GM21447 (cell line): ENCODE measurements at regions not wholly inside any gene's neighbourhood (a gene's known extent, or its start where the extent isn't known, plus 50 kb on each side); places are given as distances from the start of the nearest gene placed in this dataset.
"Not testable (repeated sequence)": the region's sequence is repeated elsewhere in the genome, so short reads cannot be mapped to it uniquely, and the experiment has no call there.

ENCODE experiments used
- ATAC-seq: cut with Tn5 transposase; IDR thresholded peaks from one replicate; pipeline ENCODE4 v1.9.1; 2021; ENCODE audit not compliant: unreplicated experiment

- no peak for ATAC-seq
These were observed 112.5 kb downstream of the ADRA2C start for GRCh38 chr4:3878678-3879077.

GRCh38 chr4:3879681-3880614 lies 113.8 kb downstream of the ADRA2C start:
- ATAC-seq, result no peak

- ATAC-seq, result no peak
These were observed 114.5 kb downstream of the ADRA2C start for GRCh38 chr4:3880615-3881120.

- not testable (repeated sequence) for ATAC-seq
These were observed 116.2 kb downstream of the ADRA2C start for GRCh38 chr4:3882316-3882885.

GRCh38 chr4:3884261-3884660 lies 118.1 kb downstream of the ADRA2C start:
- not testable (repeated sequence) for ATAC-seq

GRCh38 chr4:3893590-3893989 lies 127.4 kb downstream of the ADRA2C start:
- ATAC-seq, result not testable (repeated sequence)

- not testable (repeated sequence) for ATAC-seq
These were observed 128.1 kb downstream of the ADRA2C start for GRCh38 chr4:3894086-3894959.

- ATAC-seq, result no peak
These were observed 130.3 kb downstream of the ADRA2C start for GRCh38 chr4:3896441-3896840.

- not testable (repeated sequence) for ATAC-seq
These were observed 130.8 kb downstream of the ADRA2C start for GRCh38 chr4:3896871-3897578.

GRCh38 chr4:3898098-3898497 lies 131.9 kb downstream of the ADRA2C start:
- ATAC-seq, result no peak

- not testable (repeated sequence) for ATAC-seq
These were observed 132.7 kb downstream of the ADRA2C start for GRCh38 chr4:3898928-3899327.

GRCh38 chr4:3904264-3904955 lies 138.2 kb downstream of the ADRA2C start:
- not testable (repeated sequence) for ATAC-seq

GRCh38 chr4:3909616-3910015 lies 143.4 kb downstream of the ADRA2C start:
- not testable (repeated sequence) for ATAC-seq

- ATAC-seq, result not testable (repeated sequence)
These were observed 144.2 kb downstream of the ADRA2C start for GRCh38 chr4:3910161-3910950.

- no peak for ATAC-seq
These were observed 145.2 kb downstream of the ADRA2C start for GRCh38 chr4:3911252-3911856.

GRCh38 chr4:3914511-3914910 lies 148.3 kb downstream of the ADRA2C start:
- not testable (repeated sequence) for ATAC-seq

GRCh38 chr4:3919509-3919908 lies 153.3 kb downstream of the ADRA2C start:
- not testable (repeated sequence) for ATAC-seq

- not testable (repeated sequence) for ATAC-seq
These were observed 155.7 kb downstream of the ADRA2C start for GRCh38 chr4:3921902-3922301.

- not testable (repeated sequence) for ATAC-seq
These were observed 159.7 kb downstream of the ADRA2C start for GRCh38 chr4:3925841-3926240.
